H9 (cell line): ENCODE measurements at regions not wholly inside any gene's neighbourhood (a gene's known extent, or its start where the extent isn't known, plus 50 kb on each side); places are given as distances from the start of the nearest gene placed in this dataset.
A peak's percentile ranks its signal among the peaks of the same experiment; 100 is the strongest.
"Not testable (repeated sequence)": the region's sequence is repeated elsewhere in the genome, so short reads cannot be mapped to it uniquely, and the experiment has no call there.

Experiments
- DNase-seq: peaks from one replicate; pipeline ENCODE4 v3.0.0-alpha.2; 2017
- H2AFZ ChIP-seq: one replicate; pipeline ENCODE4 v1.6.1; 2013; ENCODE audit warnings: mild to moderate bottlenecking, low read length, control low read depth, moderate library complexity
- H2AK5ac ChIP-seq: 2 replicates; pipeline ENCODE4 v1.6.1; 2013; ENCODE audit warnings: low read length, control low read depth, mixed read lengths; ENCODE audit not compliant: insufficient read length
- H2BK120ac ChIP-seq: one replicate; pipeline ENCODE4 v1.6.1; 2013; ENCODE audit warnings: low read depth, mild to moderate bottlenecking, low read length, control low read depth, inconsistent platforms; ENCODE audit not compliant: poor library complexity, severe bottlenecking
- H2BK12ac ChIP-seq: 2 replicates; pipeline ENCODE4 v1.6.1; 2013; ENCODE audit warnings: low read length, control low read depth, mixed read lengths, low read depth; ENCODE audit not compliant: insufficient read length
- H2BK15ac ChIP-seq: 2 replicates; pipeline ENCODE4 v1.6.1; 2013; ENCODE audit warnings: low read depth, low read length, control low read depth
- H2BK20ac ChIP-seq: one replicate; pipeline ENCODE4 v1.6.1; 2013; ENCODE audit warnings: low read depth, mild to moderate bottlenecking, low read length, control low read depth, inconsistent platforms; ENCODE audit not compliant: poor library complexity, severe bottlenecking
- H2BK5ac ChIP-seq: 2 replicates; pipeline ENCODE4 v1.6.1; 2013; ENCODE audit warnings: low read length, control low read depth, mixed read lengths; ENCODE audit not compliant: insufficient read length
- H3K14ac ChIP-seq: 2 replicates; pipeline ENCODE4 v1.6.1; 2013; ENCODE audit warnings: low read length, control low read depth; ENCODE audit not compliant: insufficient read depth
- H3K18ac ChIP-seq: 2 replicates; pipeline ENCODE4 v1.6.1; 2013; ENCODE audit warnings: low read depth, mild to moderate bottlenecking, mixed read lengths, low read length, control low read depth; ENCODE audit not compliant: insufficient read length
- H3K23ac ChIP-seq: 2 replicates; pipeline ENCODE4 v1.6.1; 2013; ENCODE audit warnings: low read length, control low read depth, mixed read lengths, low read depth; ENCODE audit not compliant: insufficient read length
- H3K23me2 ChIP-seq: 2 replicates; pipeline ENCODE4 v1.6.1; 2013; ENCODE audit warnings: low read depth, mild to moderate bottlenecking, mixed read lengths, low read length, control low read depth; ENCODE audit not compliant: insufficient read length, poor library complexity, severe bottlenecking
- H3K27ac ChIP-seq: 2 replicates; pipeline ENCODE4 v1.5.1; 2013; ENCODE audit warnings: low read length, control low read depth, mixed read lengths, low read depth; ENCODE audit not compliant: insufficient read length
- H3K27me3 ChIP-seq: 2 replicates; pipeline ENCODE4 v1.6.1; 2013; ENCODE audit warnings: low read length, control low read depth, inconsistent platforms; ENCODE audit not compliant: insufficient read depth
- H3K4ac ChIP-seq: 2 replicates; pipeline ENCODE4 v1.6.1; 2013; ENCODE audit warnings: low read depth, mild to moderate bottlenecking, control low read depth, inconsistent platforms, low read length, moderate library complexity
- H3K4me1 ChIP-seq: 2 replicates; pipeline ENCODE4 v1.6.1; 2013; ENCODE audit warnings: low read length, control low read depth, inconsistent platforms; ENCODE audit not compliant: insufficient read depth
- H3K4me2 ChIP-seq: 2 replicates; pipeline ENCODE4 v1.6.1; 2013; ENCODE audit warnings: low read length, control low read depth, mixed read lengths; ENCODE audit not compliant: insufficient read length, insufficient read depth
- H3K56ac ChIP-seq: 2 replicates; pipeline ENCODE4 v1.6.1; 2013; ENCODE audit warnings: low read depth, mild to moderate bottlenecking, mixed read lengths, low read length, control low read depth; ENCODE audit not compliant: insufficient read length
- H3K79me1 ChIP-seq: 2 replicates; pipeline ENCODE4 v1.6.1; 2013; ENCODE audit warnings: low read depth, mild to moderate bottlenecking, moderate library complexity, low read length, control low read depth, inconsistent platforms; ENCODE audit not compliant: insufficient read depth, poor library complexity, severe bottlenecking
- H3K79me2 ChIP-seq: 2 replicates; pipeline ENCODE4 v1.6.1; 2013; ENCODE audit warnings: low read length, control low read depth, inconsistent platforms; ENCODE audit not compliant: insufficient read depth
- H3K9ac ChIP-seq: 2 replicates; pipeline ENCODE4 v1.6.1; 2013; ENCODE audit warnings: low read length, control low read depth, mixed read lengths; ENCODE audit not compliant: insufficient read length; ENCODE audit errors: extremely low read depth
- H3K9me3 ChIP-seq: one replicate; pipeline ENCODE4 v1.6.1; 2013; ENCODE audit warnings: low read depth, low read length, inconsistent platforms; ENCODE audit not compliant: control insufficient read depth
- H3T11ph ChIP-seq: one replicate; pipeline ENCODE4 v1.6.1; 2013; ENCODE audit warnings: mild to moderate bottlenecking, low read length, control low read depth, inconsistent platforms
- H4K20me1 ChIP-seq: one replicate; pipeline ENCODE4 v1.6.1; 2013; ENCODE audit not compliant: control insufficient read depth, insufficient read length, insufficient read depth
- H4K5ac ChIP-seq: 2 replicates; pipeline ENCODE4 v1.6.1; 2013; ENCODE audit warnings: low read depth, mild to moderate bottlenecking, mixed read lengths, low read length, control low read depth; ENCODE audit not compliant: insufficient read length
- H4K8ac ChIP-seq: replicated peaks from 2 replicates; pipeline ENCODE4 v1.6.1; 2013; ENCODE audit warnings: low read length, control low read depth, mixed read lengths, low read depth; ENCODE audit not compliant: insufficient read length
- H4K91ac ChIP-seq: 2 replicates; pipeline ENCODE4 v1.6.1; 2013; ENCODE audit warnings: low read depth, mild to moderate bottlenecking, moderate library complexity, mixed read lengths, low read length, control low read depth; ENCODE audit not compliant: insufficient read length
- H3K27ac Mint-ChIP-seq, 3 experiments: 2 replicates in 2 of 3; 3 replicates in 1 of 3; pipeline ENCODE4 v1.8.0; 2020 to 2021; ENCODE audit warnings: mixed read lengths in 3 of 3, mild to moderate bottlenecking in 1 of 3, moderate library complexity in 1 of 3
- H3K27me3 Mint-ChIP-seq: 2 replicates; pipeline ENCODE4 v1.8.0; 2021; ENCODE audit warnings: low read depth, mild to moderate bottlenecking, moderate library complexity, mixed read lengths
- H3K36me3 Mint-ChIP-seq, 3 experiments: 2 replicates in 2 of 3; 3 replicates in 1 of 3; pipeline ENCODE4 v1.8.0; 2020 to 2021; ENCODE audit warnings: low read depth in 3 of 3, mixed read lengths in 3 of 3; ENCODE audit not compliant: insufficient read depth in 1 of 3
- H3K4me1 Mint-ChIP-seq, 2 experiments: 2 replicates each; pipeline ENCODE4 v1.8.0; 2020; ENCODE audit warnings: mixed read lengths in 2 of 2
- H3K4me3 Mint-ChIP-seq, 2 experiments: 2 replicates in 1 of 2; 3 replicates in 1 of 2; pipeline ENCODE4 v1.8.0; 2020 to 2021; ENCODE audit warnings: mild to moderate bottlenecking in 2 of 2, mixed read lengths in 2 of 2, moderate library complexity in 1 of 2
- H3K9me3 Mint-ChIP-seq, 2 experiments: 2 replicates in 1 of 2; 3 replicates in 1 of 2; pipeline ENCODE4 v1.8.0; 2020; ENCODE audit warnings: mild to moderate bottlenecking in 2 of 2, mixed read lengths in 2 of 2, moderate library complexity in 1 of 2
- WGBS: extraction: QIAGEN DNeasy Blood & Tissue Kit; methylation state at CpG from one replicate; pipeline ENCODE4 v1.1.7; 2013; ENCODE audit warnings: missing lambda C conversion rate, low lambda C conversion rate, mixed read lengths; ENCODE audit not compliant: insufficient read length; ENCODE audit errors: extremely low coverage; 5-methylcytosine and 5-hydroxymethylcytosine counted together

DNA sequence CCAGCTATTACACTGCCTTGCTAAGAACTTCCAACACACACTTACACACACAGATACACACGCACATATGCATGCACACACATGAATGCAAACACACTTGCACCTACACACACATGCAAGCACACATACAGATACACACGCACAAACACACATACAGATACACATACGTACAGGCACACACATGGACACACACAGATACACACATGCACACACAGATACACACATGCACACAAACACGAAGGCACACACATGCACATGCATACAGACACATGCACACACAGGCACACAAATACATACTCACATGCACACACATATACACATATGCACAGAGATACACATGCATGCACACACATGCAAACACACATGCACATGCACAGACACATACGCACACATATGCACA, 284.3 kb upstream of the FRG2C start:
- not testable (repeated sequence) for H3K4me1 ChIP-seq, H4K20me1 ChIP-seq, H3K9ac ChIP-seq, H3K36me3 Mint-ChIP-seq, H2AFZ ChIP-seq, H2BK20ac ChIP-seq, H3K79me1 ChIP-seq, H3K23me2 ChIP-seq, H3K4me3 Mint-ChIP-seq, H2AK5ac ChIP-seq, H3K4ac ChIP-seq, H3K14ac ChIP-seq, H3K27me3 ChIP-seq, H4K91ac ChIP-seq, H2BK15ac ChIP-seq, H3K27ac ChIP-seq, H2BK120ac ChIP-seq, H2BK5ac ChIP-seq, H3T11ph ChIP-seq, H4K8ac ChIP-seq, H3K79me2 ChIP-seq, DNase-seq, H3K18ac ChIP-seq, H4K5ac ChIP-seq, H2BK12ac ChIP-seq, H3K27ac Mint-ChIP-seq, H3K4me1 Mint-ChIP-seq, H3K9me3 ChIP-seq, H3K4me2 ChIP-seq, H3K23ac ChIP-seq
- peaks cover 10% of the 10 kb centered on the region for H3K27me3 Mint-ChIP-seq
- peaks cover 9 to 15% of the 10 kb centered on the region in 2 experiments; a peak in 4 of 5 replicates for H3K9me3 Mint-ChIP-seq
- WGBS, result no CpG with 5 or more reads among the region's 5 CpGs
- peak overlapping the region; percentile 7 for H3K56ac ChIP-seq
